Nephron (organoid): ENCODE measurements at regions not wholly inside any gene's neighbourhood (a gene's known extent, or its start where the extent isn't known, plus 50 kb on each side); places are given as distances from the start of the nearest gene placed in this dataset.
A peak's percentile ranks its signal among the peaks of the same experiment; 100 is the strongest.

Experiments used
- H3K27ac Mint-ChIP-seq, 3 experiments: 2 replicates each; pipeline ENCODE4 v1.8.0; 2020; ENCODE audit warnings: mixed read lengths in 3 of 3, mild to moderate bottlenecking in 2 of 3, moderate library complexity in 1 of 3
- H3K27me3 Mint-ChIP-seq: 2 replicates; pipeline ENCODE4 v1.8.0; 2021; ENCODE audit warnings: low read depth, mild to moderate bottlenecking, moderate library complexity, mixed read lengths
- H3K36me3 Mint-ChIP-seq: 2 replicates; pipeline ENCODE4 v1.8.0; 2020; ENCODE audit warnings: low read depth, mixed read lengths
- H3K4me1 Mint-ChIP-seq: 2 replicates; pipeline ENCODE4 v1.8.0; 2020; ENCODE audit warnings: mixed read lengths
- H3K4me3 Mint-ChIP-seq, 3 experiments: 2 replicates each; pipeline ENCODE4 v1.8.0; 2020; ENCODE audit warnings: mild to moderate bottlenecking in 3 of 3, mixed read lengths in 3 of 3, moderate library complexity in 2 of 3
- H3K9me3 Mint-ChIP-seq: 2 replicates; pipeline ENCODE4 v1.8.0; 2020; ENCODE audit warnings: mixed read lengths
- CTCF ChIP-seq, 3 experiments: fragments of 200-600 bp; sonication (generic); IDR thresholded peaks; one replicate each; pipeline ENCODE4 v1.5.0; 2021; ENCODE audit warnings: antibody characterized with exemption in 3 of 3; ENCODE audit not compliant: unreplicated experiment in 3 of 3

DNA sequence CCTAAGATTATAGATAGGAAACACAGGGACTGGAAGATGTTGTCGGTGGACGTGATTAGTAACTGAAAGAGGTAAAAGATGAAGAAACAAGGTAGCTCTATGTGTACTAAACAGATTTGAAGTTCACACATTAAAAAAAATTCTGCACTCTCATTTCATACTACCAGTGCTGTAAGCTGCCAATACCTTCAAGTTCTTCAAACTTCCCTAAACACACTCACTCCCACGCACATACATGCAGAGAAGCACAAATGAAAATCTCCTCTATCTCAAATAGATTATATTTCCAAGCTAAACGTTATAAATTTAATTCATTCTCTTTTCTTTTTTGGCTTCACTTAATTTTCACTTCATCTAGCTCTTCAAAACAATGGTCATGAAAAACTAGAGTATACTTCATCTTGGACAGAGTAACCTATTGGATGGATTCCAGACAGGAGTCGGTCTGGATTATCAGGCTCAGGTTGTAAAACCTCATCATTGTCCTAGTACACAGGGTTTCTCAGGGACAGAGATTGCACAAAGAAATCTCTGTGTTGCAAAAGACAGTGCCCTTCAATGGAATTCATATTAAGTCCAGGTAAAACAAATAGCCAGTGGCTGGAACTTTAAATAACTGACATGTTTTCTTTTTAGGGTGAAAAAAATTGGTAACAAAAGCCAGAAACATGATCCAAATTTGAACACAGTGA lies 408.1 kb upstream of the ZNF385D start:
- no peaks in the 10 kb centered on the region for H3K9me3 Mint-ChIP-seq
- H3K4me3 Mint-ChIP-seq, result no peak overlapping the region
- TF ChIP-seq CTCF (IDR thresholded peaks at IDR 0.05; ENCODE audit: unreplicated experiment in 3 of 3), result no peak
- peak overlapping the region in 1 of 3 experiments; percentile 36 for H3K27ac Mint-ChIP-seq
- H3K4me1 Mint-ChIP-seq, result peaks cover 20% of the 10 kb centered on the region
- H3K27me3 Mint-ChIP-seq, result no peaks in the 10 kb centered on the region
- no peaks in the 10 kb centered on the region for H3K36me3 Mint-ChIP-seq

- no peak overlapping the region for H3K4me3 Mint-ChIP-seq
- peaks cover 20% of the 10 kb centered on the region for H3K4me1 Mint-ChIP-seq
- no peak overlapping the region for H3K27ac Mint-ChIP-seq
- no peaks in the 10 kb centered on the region for H3K27me3 Mint-ChIP-seq
- no peaks in the 10 kb centered on the region for H3K9me3 Mint-ChIP-seq
- TF ChIP-seq CTCF (IDR thresholded peaks at IDR 0.05; ENCODE audit: unreplicated experiment in 3 of 3), result no peak
- H3K36me3 Mint-ChIP-seq, result no peaks in the 10 kb centered on the region
Measured at GRCh38 chr3:22161315-22161714, 410.3 kb upstream of the ZNF385D start.

- no peak overlapping the region for H3K4me3 Mint-ChIP-seq
- no peaks in the 10 kb centered on the region for H3K4me1 Mint-ChIP-seq
- H3K36me3 Mint-ChIP-seq, result no peaks in the 10 kb centered on the region
- H3K27ac Mint-ChIP-seq, result no peak overlapping the region
- no peaks in the 10 kb centered on the region for H3K27me3 Mint-ChIP-seq
- TF ChIP-seq CTCF (IDR thresholded peaks at IDR 0.05; ENCODE audit: unreplicated experiment in 3 of 3), result no peak
- no peaks in the 10 kb centered on the region for H3K9me3 Mint-ChIP-seq
Measured at GRCh38 chr3:22170370-22170769, 419.4 kb upstream of the ZNF385D start.

DNA sequence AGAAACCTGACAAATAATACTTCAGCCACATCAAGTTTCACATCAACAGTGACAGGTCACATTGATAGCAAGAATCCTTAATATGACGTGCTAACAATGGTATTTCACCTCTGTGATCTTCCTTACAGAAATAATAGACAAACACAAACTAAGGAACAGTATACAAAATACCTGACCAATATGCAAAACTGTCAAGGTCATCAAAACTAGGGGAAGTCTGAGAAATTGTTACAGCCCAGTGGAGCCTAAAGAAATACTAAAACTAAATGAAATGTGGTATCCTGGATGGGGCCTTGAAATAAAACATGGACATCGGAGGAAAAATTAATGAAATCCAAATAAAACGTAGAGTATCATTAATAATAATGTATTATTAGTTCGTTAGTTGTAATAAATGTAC lies 422.0 kb upstream of the ZNF385D start:
- no peaks in the 10 kb centered on the region for H3K9me3 Mint-ChIP-seq
- no peak for TF ChIP-seq CTCF (IDR thresholded peaks at IDR 0.05; ENCODE audit: unreplicated experiment in 3 of 3)
- no peaks in the 10 kb centered on the region for H3K27me3 Mint-ChIP-seq

DNA sequence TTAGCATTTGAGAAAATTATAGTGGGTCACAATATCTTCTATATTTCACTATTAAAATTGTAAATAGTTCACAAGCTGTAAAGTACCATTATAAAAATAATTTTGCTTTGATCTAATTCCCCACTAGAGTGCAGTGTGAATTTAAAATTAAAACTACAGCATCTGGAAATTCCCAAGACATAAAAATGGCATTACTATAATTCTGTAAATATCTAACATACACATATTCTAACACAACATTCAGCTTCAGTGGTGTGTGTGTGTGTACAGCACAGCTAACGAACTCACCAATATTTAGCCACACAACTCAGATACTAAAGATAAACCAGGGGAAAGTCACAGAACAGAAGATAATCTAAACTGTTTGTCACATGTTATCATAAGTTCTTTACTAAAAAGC lies 424.9 kb upstream of the ZNF385D start:
- Mint-ChIP-seq H3K4me1 (peaks cover 5% of the 10 kb centered on the region), H3K36me3 (no peaks in the 10 kb centered on the region), H3K27ac (peak overlapping the region in 1 of 3 experiments; percentile 43), H3K4me3 (no peak overlapping the region), H3K27me3 (no peaks in the 10 kb centered on the region), H3K9me3 (peaks cover 4% of the 10 kb centered on the region)
- peak in 1 of 3 experiments; percentile 43 for TF ChIP-seq CTCF (IDR thresholded peaks at IDR 0.05; ENCODE audit: unreplicated experiment in 3 of 3)

More for the DNA sequence above, 422.0 kb upstream of the ZNF385D start:
- Mint-ChIP-seq H3K4me1 (peaks cover 5% of the 10 kb centered on the region), H3K27ac (no peak overlapping the region), H3K4me3 (no peak overlapping the region), H3K36me3 (no peaks in the 10 kb centered on the region)

- Mint-ChIP-seq H3K36me3 (no peaks in the 10 kb centered on the region), H3K4me3 (no peak overlapping the region)
Measured at GRCh38 chr3:22176911-22177310, 425.9 kb upstream of the ZNF385D start.

More at GRCh38 chr3:22176911-22177310, 425.9 kb upstream of the ZNF385D start:
- H3K9me3 Mint-ChIP-seq, result peaks cover 4% of the 10 kb centered on the region
- no peaks in the 10 kb centered on the region for H3K27me3 Mint-ChIP-seq
- H3K27ac Mint-ChIP-seq, result no peak overlapping the region
- no peak for TF ChIP-seq CTCF (IDR thresholded peaks at IDR 0.05; ENCODE audit: unreplicated experiment in 3 of 3)
- H3K4me1 Mint-ChIP-seq, result peaks cover 5% of the 10 kb centered on the region
